22Rv1 (cell line): ENCODE measurements at regions not wholly inside any gene's neighbourhood (a gene's known extent, or its start where the extent isn't known, plus 50 kb on each side); places are given as distances from the start of the nearest gene placed in this dataset.

Experiments used
- H3K27ac ChIP-seq: fragments of 450-650 bp; 2 replicates; pipeline ENCODE4 v1.5.1; 2017
- CTCF ChIP-seq: fragments of 450-650 bp; IDR thresholded peaks from 2 replicates; pipeline ENCODE4 v1.5.1; 2017; ENCODE audit warnings: mild to moderate bottlenecking
- ZFX ChIP-seq: fragments of 450-650 bp; IDR thresholded peaks from 2 replicates; pipeline ENCODE4 v1.6.1; 2017; ENCODE audit warnings: antibody characterized with exemption, borderline replicate concordance

DNA sequence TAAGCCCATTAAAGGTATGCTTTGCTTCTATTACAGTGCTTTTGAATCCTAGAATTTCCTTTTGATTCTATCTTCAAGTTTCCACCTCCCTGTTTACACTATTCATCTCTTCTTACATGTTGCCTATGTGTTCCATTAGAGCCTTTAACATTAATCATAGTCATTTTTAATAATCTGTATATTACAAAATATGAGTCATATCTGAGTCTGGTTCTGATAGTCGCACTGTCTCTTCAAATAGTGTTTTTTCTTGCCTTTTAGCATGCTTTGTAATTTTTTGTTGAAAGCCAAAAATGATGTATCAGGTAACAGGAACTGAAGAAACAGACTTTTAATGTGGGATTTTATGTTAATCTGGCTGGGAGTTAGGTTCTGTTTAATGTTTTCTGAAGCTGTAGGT is 68.4 kb downstream of the DNAAF9 start:
- TF ChIP-seq CTCF (no peak), ZFX (no peak)
- no peak overlapping the region for H3K27ac ChIP-seq

GRCh38 chr20:3334156-3334943 is 73.1 kb downstream of the DNAAF9 start:
- no peak for TF ChIP-seq ZFX
- no peak for TF ChIP-seq CTCF
- no peak overlapping the region for H3K27ac ChIP-seq

DNA sequence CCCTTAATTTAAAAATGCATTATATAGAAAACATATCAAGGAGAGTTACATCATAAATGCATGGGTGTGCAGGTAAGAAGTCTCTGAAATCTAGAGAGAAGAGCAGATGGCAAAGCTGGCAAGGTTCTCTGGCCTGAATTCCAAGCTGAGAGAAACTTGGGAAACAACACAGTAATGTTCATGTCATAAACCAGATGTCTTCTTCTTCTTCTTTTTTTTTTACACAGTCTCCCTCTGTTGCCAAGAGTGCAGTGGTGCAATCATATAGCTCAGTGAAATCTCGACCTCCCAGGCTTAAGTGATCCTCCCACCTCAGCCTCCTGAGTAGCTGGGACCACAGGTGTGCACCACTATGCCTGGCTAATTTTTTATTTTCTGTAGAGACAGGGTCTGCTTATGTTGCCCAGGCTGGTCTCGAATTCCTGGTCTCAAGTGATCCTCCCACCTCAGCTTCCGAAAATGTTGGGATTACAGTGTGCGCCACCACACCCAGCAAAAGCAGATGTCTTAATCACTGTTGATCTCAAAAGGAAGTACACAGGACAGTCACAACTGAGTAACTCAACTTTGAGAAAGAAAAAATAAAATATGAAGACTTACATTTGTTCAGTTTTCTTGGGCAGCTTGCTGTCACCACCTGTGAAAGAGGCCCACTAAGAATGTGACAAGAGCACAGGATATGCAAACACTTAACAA is 77.3 kb downstream of the DNAAF9 start:
- TF ChIP-seq CTCF (no peak), ZFX (no peak)
- H3K27ac ChIP-seq, result no peak overlapping the region

- TF ChIP-seq ZFX (no peak), CTCF (no peak)
- H3K27ac ChIP-seq, result no peak overlapping the region
Observed at GRCh38 chr20:3328501-3328900, 79.0 kb downstream of the DNAAF9 start.

DNA sequence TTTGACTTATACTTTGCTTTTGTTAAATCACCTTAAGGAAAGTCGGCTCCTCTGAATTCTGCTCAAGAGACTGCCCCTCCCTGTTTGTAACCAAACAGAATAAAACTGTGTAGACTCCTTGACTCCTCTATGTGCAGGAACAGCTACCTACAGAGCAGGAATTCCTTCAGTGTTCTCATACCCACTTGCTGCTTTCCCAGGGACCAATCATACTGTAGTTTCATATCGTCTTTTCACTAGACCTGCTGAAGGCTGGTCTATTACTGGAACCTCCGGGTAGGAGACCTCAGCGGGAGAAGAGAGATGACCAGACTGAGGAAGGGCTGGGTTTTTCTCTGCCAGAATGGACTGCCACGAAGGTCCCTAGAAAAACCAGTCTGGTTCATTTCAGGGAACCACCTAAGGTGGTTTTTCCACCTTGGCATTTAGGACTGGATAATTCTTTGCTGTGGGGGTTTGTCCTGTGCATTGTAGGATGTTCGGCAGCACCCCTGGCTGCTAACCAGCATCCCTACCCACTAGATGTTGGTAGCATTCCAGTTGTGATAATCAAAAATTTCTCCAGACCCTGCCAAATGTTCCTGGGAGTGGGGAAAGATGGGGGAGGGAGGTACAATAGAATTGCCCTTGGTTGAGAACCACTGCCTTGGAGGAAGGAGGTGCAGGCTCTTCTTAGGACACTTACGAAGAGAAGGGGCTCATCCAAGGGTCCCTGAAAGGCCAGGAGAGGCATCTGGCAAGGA is 80.5 kb downstream of the DNAAF9 start:
- TF ChIP-seq ZFX (no peak), CTCF (no peak)
- no peak overlapping the region for H3K27ac ChIP-seq

DNA sequence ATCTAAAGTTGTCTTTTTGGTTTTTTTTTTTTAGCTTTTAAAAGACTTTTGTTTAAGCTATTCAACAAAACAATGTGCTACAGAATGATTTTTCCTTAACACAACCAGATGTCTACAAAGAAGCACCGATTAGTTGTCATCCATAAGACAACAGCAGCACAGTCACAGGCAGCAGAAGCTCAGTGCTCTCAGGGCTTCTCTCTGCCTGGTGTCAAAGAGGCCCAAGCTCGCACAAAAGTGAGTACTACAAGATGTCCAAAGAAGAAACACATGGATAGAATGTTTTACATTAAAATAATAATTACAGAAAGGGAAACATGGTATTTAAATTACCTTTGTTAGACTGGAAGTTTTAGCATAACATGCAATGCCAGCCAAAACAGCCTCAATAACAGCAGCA is 81.6 kb downstream of the DNAAF9 start:
- TF ChIP-seq CTCF, result no peak
- no peak for TF ChIP-seq ZFX

More for the DNA sequence above, 81.6 kb downstream of the DNAAF9 start:
- H3K27ac ChIP-seq, result no peak overlapping the region
